GF-D8 (cell line): ENCODE measurements at regions not wholly inside any gene's neighbourhood (a gene's known extent, or its start where the extent isn't known, plus 50 kb on each side); places are given as distances from the start of the nearest gene placed in this dataset.

Experiments
- DNase-seq: peaks from one replicate; lab custom pipeline; 2025; lab: John Stamatoyannopoulos, UW

DNA sequence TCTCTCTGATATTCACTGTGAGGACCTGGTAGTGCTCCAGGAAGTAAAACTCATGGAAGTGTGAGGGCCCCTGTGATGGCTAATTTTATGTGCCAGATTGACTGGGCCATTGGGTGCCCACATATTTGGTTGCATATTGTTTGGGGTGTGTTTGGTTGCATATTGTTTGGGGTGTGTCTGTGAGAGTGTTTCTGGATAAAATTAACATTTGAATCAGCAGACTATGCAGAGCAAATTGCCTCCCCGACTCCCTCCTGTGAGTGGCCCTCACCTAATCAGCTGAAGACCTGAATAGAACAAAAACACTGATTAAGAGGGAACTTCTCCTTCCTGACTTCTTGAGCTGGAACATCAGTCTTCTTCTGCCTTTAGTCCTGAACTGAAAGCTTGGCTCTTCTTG, 173.3 kb upstream of the LINC00305 start:
- no peak for DNase-seq

DNA sequence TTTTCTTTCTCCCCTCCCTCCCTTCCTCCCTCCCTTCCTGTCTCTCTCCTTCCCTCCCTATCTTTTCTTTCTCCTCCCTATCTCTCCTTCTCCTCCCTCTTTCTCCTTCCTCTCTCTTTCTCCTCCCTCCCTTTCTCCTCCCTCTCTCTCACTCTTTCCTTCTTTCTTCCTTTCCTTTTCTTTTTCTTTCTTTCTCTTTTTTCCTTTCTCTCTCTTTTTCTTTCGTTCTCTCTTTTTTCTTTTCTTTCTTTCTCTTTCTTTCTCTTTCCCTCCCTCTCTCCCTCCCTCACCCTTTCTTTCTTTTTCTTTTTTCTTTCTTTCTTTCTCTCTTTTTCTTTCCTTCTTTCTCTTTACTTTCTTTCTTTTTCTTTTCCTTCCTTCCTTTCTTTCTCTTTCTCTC, 169.7 kb upstream of the LINC00305 start:
- DNase-seq: no peak

DNA sequence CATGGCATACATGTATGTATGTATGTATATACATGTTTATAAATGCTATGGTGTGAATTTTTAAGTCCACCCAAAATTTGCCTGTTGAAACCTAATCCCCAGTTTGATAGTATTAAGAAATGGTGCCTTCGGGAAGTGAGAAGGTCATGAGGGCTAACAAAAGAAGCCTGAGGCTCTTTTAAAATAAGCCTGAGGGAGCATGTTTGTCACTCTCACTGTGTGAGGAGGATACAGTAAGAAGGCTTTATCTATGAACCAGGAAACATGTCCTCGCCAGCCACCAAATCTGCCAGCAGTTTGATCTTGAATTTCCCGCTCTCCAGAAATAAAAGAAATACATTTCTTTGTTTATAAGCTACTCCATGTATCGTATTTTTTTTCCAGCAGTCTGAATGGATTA, 163.0 kb upstream of the LINC00305 start:
- no peak for DNase-seq

DNA sequence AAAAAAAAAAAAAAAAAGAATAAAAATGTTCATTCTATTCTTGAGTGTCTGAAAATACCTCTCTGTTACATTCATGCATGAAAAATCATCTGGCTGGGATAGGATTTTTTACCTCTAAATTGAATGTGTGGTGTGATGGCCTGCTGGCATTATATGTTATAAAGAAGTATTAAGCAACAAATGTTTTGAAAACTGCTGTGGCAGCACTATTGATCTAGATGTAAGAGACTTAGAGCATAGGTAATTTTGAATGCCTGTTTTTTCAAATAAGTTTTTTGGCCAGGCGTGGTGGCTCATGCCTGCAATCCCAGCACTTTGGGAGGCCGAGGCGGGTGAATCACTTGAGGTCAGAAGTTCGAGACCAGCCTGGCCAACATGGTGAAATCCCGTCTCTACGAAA, 147.0 kb upstream of the LINC00305 start:
- no peak for DNase-seq

DNA sequence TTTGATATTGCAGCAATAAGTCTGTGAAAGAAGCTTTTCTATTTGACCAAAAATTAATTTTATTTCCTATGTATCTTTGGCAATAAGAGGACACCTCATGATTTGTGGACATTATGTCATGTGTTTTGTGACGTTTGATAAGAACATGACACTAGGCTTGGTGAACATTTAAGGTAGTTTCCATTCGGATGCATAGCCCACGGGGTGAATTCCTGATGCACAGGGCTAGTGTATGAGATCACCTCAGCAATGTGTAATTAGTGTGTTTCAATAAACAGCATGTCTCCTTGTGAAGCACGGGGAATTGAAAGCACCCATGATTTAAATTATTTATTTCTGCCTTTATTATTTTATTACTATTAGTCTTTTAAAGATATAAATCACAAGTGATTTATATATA, 146.1 kb upstream of the LINC00305 start:
- DNase-seq: no peak

DNA sequence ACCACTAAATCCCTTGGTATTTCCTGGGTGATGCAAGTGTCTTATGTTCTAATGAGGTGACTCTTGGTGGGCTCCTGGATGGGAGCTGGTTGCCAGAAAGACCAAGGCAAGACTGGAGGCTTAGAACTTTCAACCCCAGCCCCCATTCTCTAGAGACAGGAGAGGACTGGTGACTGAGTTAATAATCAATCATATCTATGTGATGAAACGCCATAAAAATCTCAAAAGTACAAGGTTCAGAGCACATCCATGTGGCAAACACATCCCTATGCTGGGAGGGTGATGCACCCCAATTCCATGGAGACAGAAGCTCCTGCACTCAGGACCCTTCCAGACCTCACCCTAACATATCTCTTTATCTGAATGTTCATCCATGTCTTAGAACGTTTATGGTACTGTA, 139.5 kb upstream of the LINC00305 start:
- DNase-seq: no peak

DNA sequence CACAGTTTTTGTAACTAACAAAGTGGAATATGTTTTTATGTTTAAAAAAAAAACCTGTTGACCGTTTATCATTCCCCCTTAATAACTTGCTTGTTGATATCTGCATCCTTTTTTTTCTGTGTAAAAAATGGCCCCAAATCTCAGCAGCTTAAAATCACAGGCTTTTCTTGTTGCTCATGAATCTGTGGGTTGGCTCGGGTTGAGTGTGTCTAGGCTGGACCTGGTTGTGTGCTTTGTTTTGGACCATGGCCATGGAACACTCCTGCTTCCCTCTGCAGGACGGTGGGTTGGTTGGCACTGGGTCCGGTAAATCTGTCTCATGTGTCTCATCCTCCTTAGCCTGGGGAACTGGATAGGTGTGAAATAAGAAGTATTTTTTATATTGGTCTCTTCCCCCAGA, 139.0 kb upstream of the LINC00305 start:
- no peak for DNase-seq

DNA sequence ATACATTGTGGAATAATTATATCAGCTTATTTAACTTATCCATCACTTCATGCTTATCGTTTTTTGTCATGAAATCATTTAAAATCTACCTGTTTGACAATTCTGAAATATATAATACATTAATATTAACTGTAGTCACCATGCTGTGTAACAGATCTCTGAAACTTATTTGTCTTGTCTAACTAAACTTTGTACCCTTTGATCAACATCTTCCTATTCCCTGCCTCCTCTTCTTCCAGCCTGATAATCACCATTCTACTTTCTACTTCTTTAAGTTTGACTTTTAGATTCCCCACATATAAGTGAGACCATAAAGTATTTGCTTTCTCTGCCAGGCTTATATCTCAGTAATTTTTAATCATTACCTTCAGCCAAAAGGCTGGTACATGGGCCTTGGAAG, 134.2 kb upstream of the LINC00305 start:
- no peak for DNase-seq

DNA sequence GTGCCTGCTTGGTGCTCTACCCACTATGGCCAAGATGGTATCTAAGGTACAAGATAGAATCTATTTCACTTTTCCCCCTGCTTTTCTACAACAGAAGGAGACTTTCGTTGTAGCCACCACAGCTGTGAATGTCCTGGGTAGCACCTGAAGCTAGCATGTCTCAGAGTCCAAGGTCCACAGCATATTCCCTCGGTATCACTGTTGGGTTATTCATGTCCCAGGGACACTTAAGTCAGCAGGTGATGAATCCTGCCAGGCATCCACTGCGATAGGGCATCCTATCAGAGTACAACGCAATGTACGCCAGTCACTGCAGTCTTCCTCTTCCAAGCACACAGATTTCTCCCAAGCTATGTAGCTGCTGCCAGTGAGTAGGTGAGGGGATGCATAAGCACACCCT, 129.1 kb upstream of the LINC00305 start:
- DNase-seq: no peak

DNA sequence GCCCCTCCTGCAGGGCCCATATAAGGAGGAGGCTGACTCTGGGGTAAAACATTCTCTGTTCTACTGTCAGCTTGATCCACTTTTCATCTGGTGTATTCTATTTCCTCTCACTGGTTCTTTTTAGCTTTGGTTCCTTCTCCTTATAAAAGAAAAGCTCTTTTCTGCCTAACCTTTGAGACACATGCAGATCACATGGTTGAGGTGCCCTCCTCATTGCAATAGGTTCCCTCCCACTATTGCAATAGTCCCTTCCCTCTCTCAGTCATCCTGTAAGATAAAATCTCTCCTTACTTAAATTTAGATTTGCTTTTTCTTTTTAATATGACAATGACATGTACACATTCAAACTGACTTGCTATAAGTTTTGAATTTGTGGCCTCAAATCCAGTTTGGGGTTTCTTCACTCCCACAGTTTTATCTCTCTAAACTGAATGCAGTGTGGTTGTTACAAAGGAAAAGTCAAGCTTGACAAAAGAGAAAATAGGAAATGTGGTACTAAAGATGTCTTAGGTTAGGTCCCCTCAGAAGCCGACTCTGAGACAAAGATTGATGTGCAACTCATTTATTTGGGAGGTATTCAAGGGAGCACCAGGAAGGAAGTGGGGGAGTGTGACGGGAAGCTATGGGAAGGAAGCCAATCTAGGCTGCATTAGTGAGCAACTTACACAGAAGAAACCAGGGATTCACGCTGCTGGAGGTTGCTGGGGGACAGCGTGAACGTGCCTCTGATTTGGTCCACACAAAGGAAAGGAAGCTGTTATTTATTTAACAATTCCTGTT, 127.6 kb upstream of the LINC00305 start:
- DNase-seq: no peak

DNA sequence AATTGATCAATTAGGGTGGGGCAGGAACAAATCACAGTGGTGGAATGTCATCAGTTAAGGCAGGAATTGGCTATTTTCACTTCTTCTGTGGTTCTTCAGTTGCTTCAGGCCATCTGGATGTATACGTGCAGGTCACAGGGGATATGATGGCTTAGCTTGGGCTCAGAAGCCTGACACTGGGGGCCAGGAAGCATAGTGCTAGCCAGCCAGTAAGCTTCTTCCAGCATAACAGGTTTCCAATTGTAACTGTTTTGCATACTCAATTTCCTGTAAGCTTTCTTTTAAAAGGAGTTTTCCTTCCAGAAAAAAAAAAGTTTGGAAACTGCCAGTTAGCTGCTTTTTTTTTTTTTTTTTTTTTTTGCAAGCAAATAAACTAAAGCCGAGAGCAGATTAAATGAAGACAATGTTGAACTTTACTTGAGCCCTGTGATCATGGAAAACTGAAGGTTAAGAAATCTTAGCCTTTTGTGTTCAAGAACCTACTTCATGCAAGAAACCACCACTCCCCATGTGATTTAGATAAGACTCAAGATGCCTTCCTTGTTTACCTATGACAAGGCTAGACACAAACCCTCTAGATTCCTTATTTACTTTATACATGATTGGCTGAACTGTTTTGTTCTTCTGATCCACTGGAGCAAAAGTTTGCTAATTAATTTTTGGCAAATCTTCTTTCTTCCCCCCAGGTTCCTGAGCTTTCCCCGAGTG, 126.9 kb upstream of the LINC00305 start:
- no peak for DNase-seq

DNA sequence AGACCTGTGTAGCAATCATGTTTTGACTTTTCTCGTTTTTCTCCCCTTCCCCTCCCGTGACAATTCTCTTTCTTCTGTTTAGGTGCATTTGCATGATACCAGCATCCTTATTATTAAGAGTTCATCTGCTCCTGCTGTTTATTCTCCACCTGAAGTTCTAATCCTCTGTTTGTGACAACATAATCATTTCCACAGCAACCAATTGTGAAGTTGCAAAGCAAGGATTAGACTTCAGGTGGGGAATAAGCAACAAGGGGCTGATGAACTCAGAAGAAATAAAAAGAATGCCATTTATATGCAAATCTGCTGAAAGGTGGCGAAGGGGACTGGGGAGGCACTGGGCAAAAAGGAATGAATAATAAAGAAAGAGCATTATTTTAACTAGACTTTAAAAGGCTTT, 124.8 kb upstream of the LINC00305 start:
- DNase-seq: no peak

DNA sequence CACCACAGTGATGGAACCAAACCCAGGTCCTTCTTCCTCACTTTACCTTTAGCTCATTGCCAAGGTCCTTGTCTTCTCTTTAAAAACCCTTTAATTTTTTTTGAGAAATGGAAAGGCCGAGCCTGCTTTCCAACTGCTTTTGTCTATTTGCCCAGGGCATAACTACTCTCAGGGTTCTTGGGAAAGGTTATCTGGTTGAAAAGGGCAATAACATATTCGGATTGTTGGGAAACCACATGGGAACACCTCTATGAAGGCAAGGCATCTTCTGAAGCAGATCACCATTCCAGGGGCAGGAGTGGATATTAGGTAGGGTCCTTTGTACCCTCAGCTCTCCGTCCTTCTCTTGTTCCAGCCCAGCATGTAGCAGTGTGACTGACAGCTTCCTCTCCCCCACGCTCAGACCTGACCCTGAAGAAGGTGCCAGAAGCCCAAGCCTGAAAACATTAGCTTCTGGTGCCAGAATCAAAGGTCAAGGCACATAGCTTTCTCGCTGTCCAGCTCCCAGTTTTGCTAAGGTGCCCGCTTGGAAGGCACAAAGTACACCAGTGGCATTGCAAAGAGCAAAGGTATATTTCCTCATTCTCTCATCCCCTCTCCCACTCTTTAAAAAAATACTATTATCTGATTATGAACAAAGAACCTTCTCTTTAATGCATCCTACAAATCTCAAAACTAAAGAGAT, 123.2 kb upstream of the LINC00305 start:
- no peak for DNase-seq

DNA sequence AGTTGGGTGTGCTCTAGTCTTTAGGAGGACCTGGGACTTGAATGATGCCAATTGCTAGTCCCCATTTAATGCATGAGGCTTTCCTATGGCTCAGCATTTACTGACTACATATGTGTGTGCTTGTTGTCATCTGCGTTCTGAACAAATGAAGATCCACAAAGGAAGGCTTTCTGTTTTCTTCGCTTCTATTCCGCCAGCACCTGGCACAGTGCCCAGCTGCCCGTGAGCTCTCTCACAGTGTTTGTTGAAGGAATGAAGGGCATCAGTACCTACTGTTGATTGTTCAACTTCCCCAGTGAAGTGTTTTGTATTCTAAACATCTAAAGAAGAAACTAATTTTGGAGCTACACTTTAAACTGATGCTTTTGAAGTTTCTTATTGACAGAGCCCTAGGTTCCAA, 122.4 kb upstream of the LINC00305 start:
- no peak for DNase-seq

DNA sequence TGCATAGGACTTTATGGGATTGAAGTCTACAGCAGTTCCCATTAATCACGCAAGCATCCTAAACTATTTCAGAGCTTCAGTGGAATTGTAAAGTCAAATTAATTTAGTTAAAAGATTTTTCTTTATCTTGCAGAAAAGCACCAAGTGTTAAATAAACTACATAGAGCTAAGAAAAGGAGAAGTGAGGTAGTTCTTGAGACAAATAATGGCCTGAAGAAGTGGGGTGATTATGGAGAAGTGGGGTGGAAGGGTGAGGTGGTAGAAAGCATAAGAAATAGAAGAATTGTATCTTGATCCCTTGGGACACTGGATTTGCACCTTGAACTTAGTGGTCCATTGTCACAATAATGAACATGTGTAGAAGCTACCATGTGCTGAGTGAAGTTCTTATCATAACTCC, 121.7 kb upstream of the LINC00305 start:
- no peak for DNase-seq

DNA sequence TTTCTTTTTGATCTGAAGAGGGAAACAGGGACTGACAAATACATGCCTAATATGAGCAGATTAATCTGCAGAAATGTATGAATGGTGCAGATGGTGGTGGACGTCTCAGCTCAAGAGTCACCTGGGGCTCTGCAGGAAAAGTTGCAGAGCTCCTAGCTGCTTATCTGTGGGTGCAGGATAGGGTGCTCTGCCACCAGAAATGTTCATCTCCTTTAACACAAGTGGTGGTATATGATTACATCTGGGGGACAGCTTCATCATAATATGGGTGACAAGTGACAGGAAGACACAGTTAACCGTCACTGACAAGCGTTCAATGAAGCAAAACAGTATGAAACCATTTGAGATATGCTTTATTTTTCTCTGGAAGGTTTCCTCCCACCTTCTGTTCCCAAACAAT, 121.2 kb upstream of the LINC00305 start:
- DNase-seq: no peak

DNA sequence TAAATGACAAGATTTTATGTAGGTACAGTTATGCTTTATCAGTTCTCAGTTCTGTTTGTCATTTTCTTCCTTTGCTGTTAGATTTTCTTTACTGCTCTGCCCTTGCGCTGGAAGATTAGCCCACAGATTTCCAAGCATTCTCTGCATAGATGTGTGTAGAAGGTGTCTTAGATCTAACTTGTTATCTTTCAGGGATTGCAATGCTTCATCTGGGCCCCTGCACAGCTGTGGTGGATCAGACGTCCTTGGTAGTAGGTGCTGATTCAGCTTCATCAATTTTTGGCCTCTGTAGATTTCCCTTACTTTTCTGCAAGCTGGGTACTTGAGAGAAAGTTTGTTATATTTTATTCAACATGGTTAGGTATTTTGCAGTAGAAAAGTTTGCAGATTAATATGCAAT, 115.3 kb upstream of the LINC00305 start:
- no peak for DNase-seq

DNA sequence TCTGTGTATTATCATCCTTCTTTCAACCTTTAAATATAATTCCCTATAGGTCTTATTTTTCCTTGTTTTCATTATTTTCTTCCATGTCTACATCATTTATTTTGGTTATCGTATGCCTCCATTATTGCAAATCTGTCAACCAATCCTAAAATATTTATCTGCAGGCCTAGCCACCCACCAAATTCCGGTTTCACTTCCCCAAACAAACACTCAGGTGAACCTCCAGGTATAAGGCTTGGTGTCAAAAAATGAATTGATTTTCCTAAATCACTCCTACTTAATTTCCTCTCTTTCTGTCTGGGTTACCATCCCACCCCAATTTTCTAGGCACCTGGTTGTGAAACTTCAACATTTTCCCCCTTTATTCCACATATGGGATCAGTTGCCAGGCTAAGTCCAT, 111.9 kb upstream of the LINC00305 start:
- DNase-seq: no peak

DNA sequence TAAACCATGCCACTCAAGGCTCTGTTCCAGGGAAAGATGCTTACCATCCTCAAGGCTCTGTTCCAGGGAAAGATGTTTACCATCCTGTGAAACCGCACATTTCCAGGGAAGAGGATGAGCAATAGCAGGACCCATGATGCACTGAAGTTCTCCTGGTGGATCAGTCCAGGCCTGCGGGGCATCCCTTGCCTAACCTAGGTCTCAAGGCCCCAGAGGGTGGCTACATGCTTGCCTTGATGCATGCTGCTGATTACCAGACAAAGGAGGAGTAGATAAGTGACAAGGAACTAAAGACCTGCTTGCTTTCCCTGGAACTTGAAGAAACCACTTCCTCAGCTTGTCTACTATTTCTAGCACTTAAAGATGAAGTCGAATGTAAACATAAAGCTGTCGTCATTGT, 111.0 kb upstream of the LINC00305 start:
- no peak for DNase-seq

DNA sequence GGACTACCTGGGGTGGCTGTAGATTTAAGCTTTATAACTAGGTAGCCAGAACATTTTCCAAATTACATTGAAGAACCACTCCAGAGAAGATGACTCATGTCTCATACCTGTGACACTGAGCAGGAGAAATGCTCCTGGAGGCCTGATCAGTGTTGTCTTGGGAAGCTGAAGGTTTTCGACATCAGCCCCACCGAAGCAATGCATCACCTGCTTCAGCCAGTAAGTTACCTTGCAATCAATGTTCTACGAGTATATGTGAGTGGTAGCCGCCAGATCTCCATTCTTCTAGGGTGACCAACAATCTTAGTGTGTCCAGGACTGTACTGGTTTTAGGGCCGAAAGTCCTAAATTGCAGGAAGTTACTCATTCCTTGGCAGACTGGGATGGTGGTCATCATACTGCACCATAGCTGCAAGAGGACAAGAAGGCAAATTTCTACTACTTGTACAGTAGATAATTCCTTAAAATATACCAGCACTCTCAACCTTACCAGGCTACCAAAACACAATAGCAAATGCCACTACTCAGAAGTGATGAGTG, 109.3 kb upstream of the LINC00305 start:
- no peak for DNase-seq

DNA sequence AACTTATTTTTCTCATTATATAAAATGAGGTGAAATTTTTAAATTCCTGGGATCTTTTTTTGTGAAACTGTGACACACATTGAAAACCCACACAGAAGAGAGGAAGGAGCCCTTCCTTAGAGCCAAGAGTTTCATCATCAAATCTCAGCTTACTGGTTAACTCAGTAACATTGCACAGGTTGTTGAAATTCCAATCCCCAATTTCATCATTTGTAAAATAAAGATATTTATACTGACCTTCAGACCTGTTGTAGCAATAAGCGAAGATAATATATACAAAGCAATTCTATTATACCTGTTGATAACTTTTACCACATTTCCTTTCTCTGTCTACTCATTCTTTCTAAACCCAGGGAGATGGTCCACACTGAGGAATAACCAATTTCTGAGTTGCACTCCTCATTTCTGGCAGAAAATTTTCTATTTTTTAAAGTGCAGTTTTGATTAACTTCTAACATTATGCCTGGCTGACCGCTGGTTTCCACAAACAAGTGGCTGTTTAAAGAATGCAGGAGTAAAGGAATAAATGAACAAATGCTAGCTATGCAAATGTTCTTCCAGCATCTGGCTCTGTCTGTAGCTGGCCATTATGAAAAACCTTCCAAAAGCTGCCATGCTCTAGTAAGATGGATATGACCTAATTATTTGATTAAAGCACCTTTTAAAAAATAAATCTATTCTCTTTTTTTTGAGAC, 105.7 kb upstream of the LINC00305 start:
- DNase-seq: no peak

DNA sequence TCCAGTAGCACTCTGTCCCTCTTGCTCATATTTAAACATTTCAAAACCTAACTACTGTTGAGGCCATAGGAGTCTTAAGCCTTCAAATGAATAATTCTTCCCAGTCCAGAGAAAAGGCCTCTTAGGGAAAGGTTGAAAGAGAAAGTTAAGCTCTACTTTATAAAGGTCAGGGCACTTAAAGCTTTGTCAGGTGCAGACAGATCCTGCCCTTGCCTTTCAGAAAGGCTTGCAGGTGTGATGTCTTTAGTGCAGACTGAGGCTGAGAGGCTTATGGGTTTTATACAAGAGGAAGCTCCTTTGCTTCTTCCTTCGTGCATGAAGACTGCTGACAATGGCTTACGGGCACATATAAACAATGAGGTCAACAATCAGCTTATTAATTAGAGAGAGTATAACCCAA, 105.0 kb upstream of the LINC00305 start:
- no peak for DNase-seq
